ENCODE measurements at regions not wholly inside any gene's neighbourhood (a gene's known extent, or its start where the extent isn't known, plus 50 kb on each side); places are given as distances from the start of the nearest gene placed in this dataset.
"Not testable (repeated sequence)": the region's sequence is repeated elsewhere in the genome, so short reads cannot be mapped to it uniquely, and the experiment has no call there.

GRCh38 chr9:25121811-25122210 lies 556.4 kb downstream of the TUSC1 start:
- in situ Hi-C loops (cut with MboI; ENCODE audit: low sequenced_read_pairs, unreplicated experiment): no loop called here
- no peak for DNase-seq (ENCODE audit: low spot score)
- TF ChIP-seq CTCF (IDR thresholded peaks at IDR 0.05; ENCODE audit: borderline replicate concordance, control extremely low read depth, extremely low read depth, insufficient read depth, missing control alignments): no peak

- no peak for TF ChIP-seq CTCF (IDR thresholded peaks at IDR 0.05; ENCODE audit: borderline replicate concordance, control extremely low read depth, extremely low read depth, insufficient read depth, missing control alignments)
- DNase-seq (ENCODE audit: low spot score): no peak
- in situ Hi-C loops (cut with MboI; ENCODE audit: low sequenced_read_pairs, unreplicated experiment): no loop called here
Measured at GRCh38 chr9:25119041-25119440, 559.2 kb downstream of the TUSC1 start.

GRCh38 chr9:25117791-25118190 lies 560.5 kb downstream of the TUSC1 start:
- TF ChIP-seq CTCF (IDR thresholded peaks at IDR 0.05; ENCODE audit: borderline replicate concordance, control extremely low read depth, extremely low read depth, insufficient read depth, missing control alignments): no peak
- in situ Hi-C loops (cut with MboI; ENCODE audit: low sequenced_read_pairs, unreplicated experiment): no loop called here
- DNase-seq (ENCODE audit: low spot score): no peak

- DNase-seq (ENCODE audit: low spot score); in situ Hi-C loops (cut with MboI; ENCODE audit: low sequenced_read_pairs, unreplicated experiment): not testable (repeated sequence)
Measured at GRCh38 chr9:25102204-25102603, 556.5 kb upstream of the IZUMO3 start.

GRCh38 chr9:25094518-25094917 lies 548.8 kb upstream of the IZUMO3 start:
- no peak for TF ChIP-seq CTCF (IDR thresholded peaks at IDR 0.05; ENCODE audit: borderline replicate concordance, control extremely low read depth, extremely low read depth, insufficient read depth, missing control alignments)
- DNase-seq (ENCODE audit: low spot score): no peak
- in situ Hi-C loops (cut with MboI; ENCODE audit: low sequenced_read_pairs, unreplicated experiment): no loop called here

GRCh38 chr9:25078202-25078601 lies 532.5 kb upstream of the IZUMO3 start:
- no peak for DNase-seq (ENCODE audit: low spot score)
- no peak for TF ChIP-seq CTCF (IDR thresholded peaks at IDR 0.05; ENCODE audit: borderline replicate concordance, control extremely low read depth, extremely low read depth, insufficient read depth, missing control alignments)
- in situ Hi-C loops (cut with MboI; ENCODE audit: low sequenced_read_pairs, unreplicated experiment): no loop called here

- no peak for DNase-seq (ENCODE audit: low spot score)
- in situ Hi-C loops (cut with MboI; ENCODE audit: low sequenced_read_pairs, unreplicated experiment): no loop called here
- TF ChIP-seq CTCF (IDR thresholded peaks at IDR 0.05; ENCODE audit: borderline replicate concordance, control extremely low read depth, extremely low read depth, insufficient read depth, missing control alignments): no peak
Measured at GRCh38 chr9:25048098-25048724, 502.5 kb upstream of the IZUMO3 start.

GRCh38 chr9:25045469-25045868 lies 499.8 kb upstream of the IZUMO3 start:
- in situ Hi-C loops (cut with MboI; ENCODE audit: low sequenced_read_pairs, unreplicated experiment): not testable (repeated sequence)

More at GRCh38 chr9:25045469-25045868, 499.8 kb upstream of the IZUMO3 start:
- DNase-seq (ENCODE audit: low spot score): not testable (repeated sequence)
